COLO829 (cell line): ENCODE measurements at regions not wholly inside any gene's neighbourhood (a gene's known extent, or its start where the extent isn't known, plus 50 kb on each side); places are given as distances from the start of the nearest gene placed in this dataset.

Experiments
- DNase-seq: peaks from one replicate; pipeline ENCODE4 v3.0.0; 2012; ENCODE audit warnings: low spot score

- no peak for DNase-seq
Observed at GRCh38 chr5:155200608-155201007, 187.1 kb downstream of the KIF4B start.

GRCh38 chr5:155211764-155212163 is 198.2 kb downstream of the KIF4B start:
- no peak for DNase-seq

GRCh38 chr5:155222393-155222792 is 208.8 kb downstream of the KIF4B start:
- DNase-seq = no peak

GRCh38 chr5:155229135-155229534 is 215.6 kb downstream of the KIF4B start:
- no peak for DNase-seq

GRCh38 chr5:155239803-155240202 is 226.2 kb downstream of the KIF4B start:
- DNase-seq = no peak

- DNase-seq = no peak
Observed at GRCh38 chr5:155250596-155250995, 237.0 kb downstream of the KIF4B start.

- DNase-seq = no peak
Observed at GRCh38 chr5:155252025-155252424, 238.5 kb downstream of the KIF4B start.

- no peak for DNase-seq
Observed at GRCh38 chr5:155252717-155253116, 239.2 kb downstream of the KIF4B start.

GRCh38 chr5:155254399-155254798 is 240.8 kb downstream of the KIF4B start:
- no peak for DNase-seq

GRCh38 chr5:155258161-155258560 is 244.6 kb downstream of the KIF4B start:
- DNase-seq = no peak

GRCh38 chr5:155259648-155260047 is 246.1 kb downstream of the KIF4B start:
- DNase-seq = no peak

- no peak for DNase-seq
Observed at GRCh38 chr5:155260798-155261197, 247.2 kb downstream of the KIF4B start.

- DNase-seq = no peak
Observed at GRCh38 chr5:155263381-155263780, 249.8 kb downstream of the KIF4B start.

- DNase-seq = no peak
Observed at GRCh38 chr5:155264809-155265208, 251.3 kb downstream of the KIF4B start.

GRCh38 chr5:155268770-155269425 is 255.3 kb downstream of the KIF4B start:
- no peak for DNase-seq

GRCh38 chr5:155270725-155271124 is 257.2 kb downstream of the KIF4B start:
- DNase-seq = no peak

GRCh38 chr5:155274484-155274883 is 260.9 kb downstream of the KIF4B start:
- DNase-seq = no peak

- no peak for DNase-seq
Observed at GRCh38 chr5:155275222-155275621, 261.7 kb downstream of the KIF4B start.

- DNase-seq = no peak
Observed at GRCh38 chr5:155276231-155276630, 262.7 kb downstream of the KIF4B start.

- no peak for DNase-seq
Observed at GRCh38 chr5:155278532-155278931, 265.0 kb downstream of the KIF4B start.

GRCh38 chr5:155282503-155283107 is 269.1 kb downstream of the KIF4B start:
- no peak for DNase-seq

GRCh38 chr5:155285706-155286105 is 272.2 kb downstream of the KIF4B start:
- no peak for DNase-seq

GRCh38 chr5:155290937-155291336 is 277.4 kb downstream of the KIF4B start:
- DNase-seq = no peak

- DNase-seq = no peak
Observed at GRCh38 chr5:155293605-155294178, 280.1 kb downstream of the KIF4B start.
